Mesendoderm (in vitro differentiated cells): ENCODE measurements at regions not wholly inside any gene's neighbourhood (a gene's known extent, or its start where the extent isn't known, plus 50 kb on each side); places are given as distances from the start of the nearest gene placed in this dataset.

Experiments used
- DNase-seq: peaks from one replicate; pipeline ENCODE4 v3.0.0; 2013
- H2AK5ac ChIP-seq: 2 replicates; pipeline ENCODE4 v1.6.1; 2013; ENCODE audit warnings: low read length, inconsistent platforms
- H2BK120ac ChIP-seq: 2 replicates; pipeline ENCODE4 v1.6.1; 2013; ENCODE audit warnings: low read depth, mild to moderate bottlenecking, low read length, moderate library complexity, mixed read lengths
- H2BK15ac ChIP-seq: replicated peaks from 2 replicates; pipeline ENCODE4 v1.6.1; 2013; ENCODE audit warnings: low read depth, mild to moderate bottlenecking, moderate library complexity
- H2BK5ac ChIP-seq: 2 replicates; pipeline ENCODE4 v1.6.1; 2013; ENCODE audit warnings: low read length, inconsistent platforms
- H3K18ac ChIP-seq: 2 replicates; pipeline ENCODE4 v1.6.1; 2013; ENCODE audit warnings: mild to moderate bottlenecking, low read length, mixed read lengths
- H3K23ac ChIP-seq: one replicate; pipeline ENCODE4 v1.6.1; 2013; ENCODE audit warnings: low read length
- H3K27ac ChIP-seq: 2 replicates; pipeline ENCODE4 v1.5.1; 2013; ENCODE audit warnings: low read depth, mild to moderate bottlenecking, inconsistent platforms, low read length, moderate library complexity
- H3K27me3 ChIP-seq: 2 replicates; pipeline ENCODE4 v1.6.1; 2013; ENCODE audit warnings: low read length, control low read depth, mild to moderate bottlenecking, inconsistent platforms; ENCODE audit not compliant: insufficient read depth, poor library complexity
- H3K36me3 ChIP-seq: 2 replicates; pipeline ENCODE4 v1.6.1; 2013; ENCODE audit warnings: low read length, inconsistent platforms; ENCODE audit not compliant: control insufficient read depth, insufficient read depth
- H3K4ac ChIP-seq: one replicate; pipeline ENCODE4 v1.6.1; 2013; ENCODE audit warnings: low read depth, mild to moderate bottlenecking, low read length, moderate library complexity
- H3K4me1 ChIP-seq: 2 replicates; pipeline ENCODE4 v1.6.1; 2013; ENCODE audit warnings: low read depth, low read length, inconsistent platforms; ENCODE audit not compliant: control insufficient read depth
- H3K4me2 ChIP-seq: 2 replicates; pipeline ENCODE4 v1.6.1; 2013; ENCODE audit warnings: low read length
- H3K4me3 ChIP-seq: 2 replicates; pipeline ENCODE4 v1.5.1; 2013; ENCODE audit warnings: mild to moderate bottlenecking, low read length
- H3K56ac ChIP-seq: one replicate; pipeline ENCODE4 v1.6.1; 2013; ENCODE audit warnings: low read length
- H3K79me1 ChIP-seq: 2 replicates; pipeline ENCODE4 v1.6.1; 2013; ENCODE audit warnings: low read length, inconsistent platforms
- H3K79me2 ChIP-seq: 2 replicates; pipeline ENCODE4 v1.6.1; 2013; ENCODE audit warnings: mild to moderate bottlenecking, low read length; ENCODE audit not compliant: control insufficient read depth, insufficient read depth
- H3K9ac ChIP-seq: 2 replicates; pipeline ENCODE4 v1.6.1; 2013; ENCODE audit warnings: low read length, inconsistent platforms
- H4K5ac ChIP-seq: one replicate; pipeline ENCODE4 v1.6.1; 2013; ENCODE audit warnings: low read length
- H4K8ac ChIP-seq: one replicate; pipeline ENCODE4 v1.6.1; 2013; ENCODE audit warnings: low read depth, mild to moderate bottlenecking, control low read depth, low read length, moderate library complexity
- WGBS: extraction: QIAGEN DNeasy Blood & Tissue Kit; methylation state at CpG from one replicate; pipeline ENCODE4 v1.1.7; 2013; ENCODE audit warnings: low lambda C conversion rate, missing lambda C conversion rate; ENCODE audit not compliant: insufficient coverage; ENCODE audit errors: extremely low coverage; 5-methylcytosine and 5-hydroxymethylcytosine counted together

DNA sequence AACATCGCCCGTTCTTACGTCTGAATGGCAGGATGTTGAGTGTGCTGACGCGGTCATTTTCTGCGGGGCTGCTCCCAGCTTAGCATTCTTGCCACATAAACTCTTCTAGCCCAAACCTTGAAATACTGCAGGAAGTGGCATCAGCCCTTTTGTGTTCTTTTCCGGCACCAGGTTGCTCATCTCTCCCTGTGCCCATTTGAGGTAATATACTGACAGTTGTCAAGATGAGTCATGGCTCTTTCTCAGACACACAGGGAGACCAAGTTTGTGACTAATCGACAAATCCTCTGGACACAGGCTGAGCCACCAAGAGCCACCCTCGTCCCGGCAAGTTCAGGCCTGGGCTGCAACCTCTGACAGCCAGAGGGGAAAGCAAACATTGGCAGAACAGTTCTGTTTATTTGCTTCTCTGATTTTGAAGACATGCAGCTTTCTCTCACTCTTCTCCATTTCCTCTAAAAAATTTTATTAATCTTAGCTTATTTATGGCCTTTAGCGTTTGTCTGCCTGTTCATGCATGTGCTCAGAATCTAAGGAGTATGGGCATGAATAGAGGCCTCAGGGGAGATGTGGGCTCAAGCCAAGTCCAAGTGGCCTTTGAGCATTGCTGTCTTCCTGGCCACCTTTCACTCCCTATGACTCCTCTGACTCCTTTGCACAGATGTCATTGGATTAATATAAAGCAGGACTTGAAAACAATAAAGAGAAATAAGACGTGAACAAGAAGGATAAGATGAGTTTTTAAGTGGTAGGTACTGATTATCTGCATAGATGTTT is 328.2 kb upstream of the JAG1 start:
- Histone ChIP-seq H3K27ac (no peak overlapping the region), H2BK120ac (no peak overlapping the region), H3K4ac (no peak overlapping the region), H3K18ac (no peak overlapping the region), H3K27me3 (no peaks in the 10 kb centered on the region), H3K4me2 (no peak overlapping the region), H3K79me1 (no peaks in the 10 kb centered on the region), H3K4me1 (no peaks in the 10 kb centered on the region), H3K4me3 (no peak overlapping the region), H4K5ac (no peak overlapping the region), H2AK5ac (no peak overlapping the region), H2BK15ac (no peak overlapping the region), H3K36me3 (no peaks in the 10 kb centered on the region), H2BK5ac (no peak overlapping the region), H4K8ac (no peak overlapping the region), H3K23ac (no peak overlapping the region), H3K56ac (no peak overlapping the region), H3K9ac (no peak overlapping the region), H3K79me2 (no peaks in the 10 kb centered on the region)
- no CpG with 5 or more reads among the region's 12 CpGs for WGBS
- peak; percentile 47 for DNase-seq

DNA sequence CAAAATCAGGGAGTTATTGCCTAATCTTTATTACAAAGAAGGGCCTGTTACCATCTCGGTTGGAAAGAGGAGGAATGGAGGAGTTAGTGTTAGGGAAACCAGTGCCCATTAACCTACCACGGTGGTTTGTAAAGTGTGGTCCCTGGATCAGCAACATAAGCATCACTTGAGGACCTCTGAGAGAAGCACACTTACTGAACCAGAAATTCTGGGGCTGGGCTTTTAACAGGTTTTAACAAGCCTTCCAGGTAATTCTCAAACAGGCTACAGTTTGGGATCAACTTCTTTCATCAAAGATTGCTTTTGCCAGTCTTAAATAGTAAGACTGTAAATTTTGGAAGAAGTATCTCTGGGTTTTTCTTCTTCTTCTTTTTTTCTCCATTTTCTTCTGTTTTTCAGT is 329.5 kb upstream of the JAG1 start:
- Histone ChIP-seq H3K79me2 (no peaks in the 10 kb centered on the region), H4K5ac (no peak overlapping the region), H3K27me3 (no peaks in the 10 kb centered on the region), H3K27ac (no peak overlapping the region), H2BK120ac (no peak overlapping the region), H4K8ac (no peak overlapping the region), H3K36me3 (no peaks in the 10 kb centered on the region), H3K4me1 (no peaks in the 10 kb centered on the region), H2BK15ac (no peak overlapping the region), H3K79me1 (no peaks in the 10 kb centered on the region), H2AK5ac (no peak overlapping the region), H3K9ac (no peak overlapping the region), H2BK5ac (no peak overlapping the region), H3K4me2 (no peak overlapping the region), H3K18ac (no peak overlapping the region), H3K23ac (no peak overlapping the region), H3K4ac (no peak overlapping the region), H3K4me3 (no peak overlapping the region), H3K56ac (no peak overlapping the region)
- no CpG with 5 or more reads among the region's 2 CpGs for WGBS
- DNase-seq, result no peak

DNA sequence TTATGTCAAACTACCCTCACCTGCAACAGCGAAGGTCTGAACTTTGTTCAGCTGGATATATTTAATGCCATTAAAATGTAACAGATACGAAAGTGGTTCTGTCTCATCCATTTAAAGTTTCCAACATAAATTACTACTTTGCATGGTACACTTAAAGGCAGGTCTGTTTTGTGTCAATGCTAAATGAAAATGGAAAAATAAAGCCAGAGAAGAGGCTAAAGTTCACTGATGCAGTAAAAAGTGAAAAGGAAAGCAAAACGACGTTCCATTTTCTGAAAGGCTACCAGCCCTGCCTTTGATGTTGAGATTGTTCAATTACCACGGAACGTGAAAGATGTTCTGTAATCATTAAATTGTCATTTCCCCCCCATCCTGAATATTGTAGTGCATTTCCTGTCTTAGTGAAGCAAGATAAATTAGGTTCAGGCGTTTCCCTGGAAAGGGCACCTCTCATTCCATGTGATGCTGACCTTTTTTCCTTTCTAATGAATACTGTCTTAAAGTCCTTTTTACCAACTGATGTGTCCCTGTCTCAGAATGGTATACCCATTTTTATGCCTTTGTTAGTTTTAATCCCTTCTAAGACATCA is 334.7 kb upstream of the JAG1 start:
- no peak for DNase-seq
- no CpG with 5 or more reads among the region's 7 CpGs for WGBS

DNA sequence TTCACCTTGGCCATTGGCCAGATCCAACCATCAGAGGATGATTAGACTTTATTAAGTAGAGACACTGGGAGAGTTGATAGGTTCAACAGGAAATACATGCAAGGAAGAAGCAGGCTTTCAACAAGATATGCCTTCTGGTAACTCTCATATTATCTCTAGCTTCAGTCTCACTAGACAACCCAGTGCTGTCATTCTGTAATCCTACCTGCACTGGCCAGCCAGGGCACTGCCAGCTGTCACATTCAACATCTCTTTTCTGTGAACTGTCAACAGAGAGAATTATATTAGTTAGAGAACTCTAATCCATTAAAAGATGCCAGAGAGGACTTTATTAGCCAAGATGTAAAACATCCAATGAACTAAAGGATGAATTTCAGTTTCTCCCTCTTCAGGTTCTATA is 337.9 kb upstream of the JAG1 start:
- DNase-seq, result no peak
- Histone ChIP-seq H3K56ac (no peak overlapping the region), H3K9ac (no peak overlapping the region), H2AK5ac (no peak overlapping the region), H3K4me1 (no peaks in the 10 kb centered on the region), H2BK5ac (no peak overlapping the region), H3K4ac (no peak overlapping the region), H3K23ac (no peak overlapping the region), H3K4me2 (no peak overlapping the region), H3K18ac (no peak overlapping the region), H4K5ac (no peak overlapping the region), H2BK120ac (no peak overlapping the region), H3K4me3 (no peak overlapping the region), H3K79me2 (no peaks in the 10 kb centered on the region), H3K79me1 (no peaks in the 10 kb centered on the region), H3K27me3 (no peaks in the 10 kb centered on the region), H4K8ac (no peak overlapping the region), H2BK15ac (no peak overlapping the region), H3K36me3 (no peaks in the 10 kb centered on the region), H3K27ac (no peak overlapping the region)

More for the DNA sequence above, 334.7 kb upstream of the JAG1 start:
- Histone ChIP-seq H3K27ac (no peak overlapping the region), H3K27me3 (no peaks in the 10 kb centered on the region), H3K23ac (no peak overlapping the region), H4K8ac (no peak overlapping the region), H3K4me3 (no peak overlapping the region), H3K4me1 (no peaks in the 10 kb centered on the region), H3K79me2 (no peaks in the 10 kb centered on the region), H2BK120ac (no peak overlapping the region), H3K36me3 (no peaks in the 10 kb centered on the region), H2BK5ac (no peak overlapping the region), H3K18ac (no peak overlapping the region), H3K9ac (no peak overlapping the region), H3K79me1 (no peaks in the 10 kb centered on the region), H3K4ac (no peak overlapping the region), H4K5ac (no peak overlapping the region), H2BK15ac (no peak overlapping the region), H3K4me2 (no peak overlapping the region), H2AK5ac (no peak overlapping the region), H3K56ac (no peak overlapping the region)

DNA sequence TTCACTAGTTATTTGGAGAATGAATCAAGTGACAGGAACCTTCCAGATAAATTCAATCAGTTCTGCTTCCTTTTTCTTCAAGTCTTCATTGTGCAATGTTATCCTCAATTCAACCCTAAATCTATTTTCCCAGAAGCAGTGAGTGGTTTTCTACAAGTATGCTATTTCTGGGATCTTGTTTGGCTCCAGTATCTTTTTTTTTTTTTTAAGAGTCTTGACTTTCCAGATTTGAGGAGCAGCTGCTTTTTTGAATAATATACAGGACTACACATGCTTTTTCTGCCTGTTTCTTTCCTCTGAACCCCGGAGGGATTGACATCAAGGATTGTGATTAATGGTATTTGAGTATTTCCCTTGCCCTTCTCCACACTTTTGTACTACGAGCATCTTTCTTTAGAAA is 339.2 kb upstream of the JAG1 start:
- DNase-seq, result no peak

DNA sequence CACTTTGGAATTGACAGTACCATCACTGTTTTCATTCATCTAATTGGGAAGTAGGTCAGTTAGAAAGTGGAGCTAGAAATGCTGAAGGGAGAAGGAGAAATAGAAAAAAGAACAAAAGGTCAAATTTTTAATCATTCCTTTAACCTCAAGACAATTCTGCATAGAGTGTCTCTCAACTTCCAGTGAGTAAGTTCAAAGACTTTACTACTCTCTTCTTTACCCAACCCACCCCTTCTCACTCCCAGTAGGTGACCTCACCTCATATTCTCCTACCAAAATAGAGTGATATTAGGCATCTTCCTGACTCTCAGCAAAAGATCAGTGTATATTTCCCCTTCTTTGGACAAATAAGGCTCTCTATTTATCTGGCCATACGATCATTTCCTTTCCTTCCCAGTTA is 340.0 kb upstream of the JAG1 start:
- H3K18ac ChIP-seq, result no peak overlapping the region
- H3K27ac ChIP-seq, result no peak overlapping the region
- no peaks in the 10 kb centered on the region for H3K79me1 ChIP-seq
- no peaks in the 10 kb centered on the region for H3K27me3 ChIP-seq
- no peak overlapping the region for H2AK5ac ChIP-seq
- H3K56ac ChIP-seq, result no peak overlapping the region
- no peak overlapping the region for H3K4me3 ChIP-seq
- no peak overlapping the region for H2BK15ac ChIP-seq
- DNase-seq, result no peak
- H2BK5ac ChIP-seq, result no peak overlapping the region
- H3K36me3 ChIP-seq, result no peaks in the 10 kb centered on the region
- no peak overlapping the region for H2BK120ac ChIP-seq
- no peaks in the 10 kb centered on the region for H3K4me1 ChIP-seq
- H3K9ac ChIP-seq, result no peak overlapping the region
- no peak overlapping the region for H4K5ac ChIP-seq
- no peaks in the 10 kb centered on the region for H3K79me2 ChIP-seq
- H3K23ac ChIP-seq, result no peak overlapping the region
- WGBS, result no CpG with 5 or more reads among the region's 1 CpG
- H3K4ac ChIP-seq, result no peak overlapping the region
- no peak overlapping the region for H3K4me2 ChIP-seq
- no peak overlapping the region for H4K8ac ChIP-seq

More for the DNA sequence above, 339.2 kb upstream of the JAG1 start:
- Histone ChIP-seq H3K79me2 (no peaks in the 10 kb centered on the region), H3K79me1 (no peaks in the 10 kb centered on the region), H4K8ac (no peak overlapping the region), H3K36me3 (no peaks in the 10 kb centered on the region), H3K23ac (no peak overlapping the region), H3K4me3 (no peak overlapping the region), H4K5ac (no peak overlapping the region), H3K9ac (no peak overlapping the region), H3K4ac (no peak overlapping the region), H3K18ac (no peak overlapping the region), H2AK5ac (no peak overlapping the region), H3K27me3 (no peaks in the 10 kb centered on the region), H2BK120ac (no peak overlapping the region), H2BK5ac (no peak overlapping the region), H3K4me1 (no peaks in the 10 kb centered on the region), H3K27ac (no peak overlapping the region), H3K4me2 (no peak overlapping the region), H2BK15ac (no peak overlapping the region), H3K56ac (no peak overlapping the region)
- no CpG with 5 or more reads among the region's 2 CpGs for WGBS
